ENCODE measurements at regions not wholly inside any gene's neighbourhood (a gene's known extent, or its start where the extent isn't known, plus 50 kb on each side); places are given as distances from the start of the nearest gene placed in this dataset.

GRCh38 chr5:117220730-117221129, 646.1 kb upstream of the SEMA6A start:
- no peak for DNase-seq (ENCODE audit: low read depth)

GRCh38 chr5:117218789-117219188, 644.2 kb upstream of the SEMA6A start:
- no peak for DNase-seq (ENCODE audit: low read depth)

GRCh38 chr5:117212866-117213265, 638.2 kb upstream of the SEMA6A start:
- DNase-seq (ENCODE audit: low read depth), result no peak

GRCh38 chr5:117210796-117211195, 636.2 kb upstream of the SEMA6A start:
- no peak for DNase-seq (ENCODE audit: low read depth)

- DNase-seq (ENCODE audit: low read depth), result no peak
Measured at GRCh38 chr5:117209479-117209878, 634.9 kb upstream of the SEMA6A start.

- no peak for DNase-seq (ENCODE audit: low read depth)
Measured at GRCh38 chr5:117207088-117207668, 632.6 kb upstream of the SEMA6A start.

GRCh38 chr5:117205894-117206293, 631.3 kb upstream of the SEMA6A start:
- no peak for DNase-seq (ENCODE audit: low read depth)

- DNase-seq (ENCODE audit: low read depth), result no peak
Measured at GRCh38 chr5:117204926-117205869, 630.6 kb upstream of the SEMA6A start.

GRCh38 chr5:117204404-117204803, 629.8 kb upstream of the SEMA6A start:
- DNase-seq (ENCODE audit: low read depth), result no peak

- DNase-seq (ENCODE audit: low read depth), result no peak
Measured at GRCh38 chr5:117203584-117203983, 629.0 kb upstream of the SEMA6A start.

- DNase-seq (ENCODE audit: low read depth), result no peak
Measured at GRCh38 chr5:117201001-117201400, 626.4 kb upstream of the SEMA6A start.

GRCh38 chr5:117195076-117195475, 620.5 kb upstream of the SEMA6A start:
- no peak for DNase-seq (ENCODE audit: low read depth)

- no peak for DNase-seq (ENCODE audit: low read depth)
Measured at GRCh38 chr5:117191251-117191650, 616.6 kb upstream of the SEMA6A start.

- no peak for DNase-seq (ENCODE audit: low read depth)
Measured at GRCh38 chr5:117189784-117190183, 615.2 kb upstream of the SEMA6A start.

GRCh38 chr5:117188211-117188610, 613.6 kb upstream of the SEMA6A start:
- no peak for DNase-seq (ENCODE audit: low read depth)

- no peak for DNase-seq (ENCODE audit: low read depth)
Measured at GRCh38 chr5:117186751-117187150, 612.1 kb upstream of the SEMA6A start.

- no peak for DNase-seq (ENCODE audit: low read depth)
Measured at GRCh38 chr5:117183326-117183725, 608.7 kb upstream of the SEMA6A start.

GRCh38 chr5:117182104-117182503, 607.5 kb upstream of the SEMA6A start:
- DNase-seq (ENCODE audit: low read depth), result no peak

GRCh38 chr5:117177302-117177701, 602.7 kb upstream of the SEMA6A start:
- DNase-seq (ENCODE audit: low read depth), result no peak

- DNase-seq (ENCODE audit: low read depth), result no peak
Measured at GRCh38 chr5:117165068-117165467, 590.4 kb upstream of the SEMA6A start.

- DNase-seq (ENCODE audit: low read depth), result no peak
Measured at GRCh38 chr5:117161718-117162335, 587.2 kb upstream of the SEMA6A start.

GRCh38 chr5:117160391-117160790, 585.8 kb upstream of the SEMA6A start:
- no peak for DNase-seq (ENCODE audit: low read depth)

- no peak for DNase-seq (ENCODE audit: low read depth)
Measured at GRCh38 chr5:117149312-117149711, 574.7 kb upstream of the SEMA6A start.

All from M059J (cell line).